A673 (cell line): ENCODE measurements at regions not wholly inside any gene's neighbourhood (a gene's known extent, or its start where the extent isn't known, plus 50 kb on each side); places are given as distances from the start of the nearest gene placed in this dataset.

Experiments
- BruUV-seq: library from RNA; stranded (reverse); fragments of 400-500 nt; replicated peaks from 2 replicates; lab custom pipeline; 2021; lab: Mats Ljungman, UMichigan
- CTCF ChIA-PET: fragments of 300-600 bp; sonication (Branson Sonifier 250); formaldehyde crosslinking; loops from one replicate; lab custom pipeline; 2022; ENCODE audit warnings: antibody characterized with exemption; lab: Charles Lee
- POLR2A ChIA-PET: fragments of 300-600 bp; sonication (Branson Sonifier 250); formaldehyde crosslinking; loops from one replicate; lab custom pipeline; 2022; ENCODE audit warnings: antibody characterized with exemption; ENCODE audit not compliant: low non-redundant PET; lab: Charles Lee
- DNase-seq: peaks from one replicate; pipeline ENCODE4 v3.0.0-alpha.2; 2015; ENCODE audit warnings: low spot score
- H3K27ac ChIP-seq: fragments of 200-600 bp; sonication (generic); 2 replicates; pipeline ENCODE4 v1.5.1; 2016; ENCODE audit warnings: mixed run types, low read depth, mild to moderate bottlenecking, mixed read lengths, antibody characterized with exemption, low read length; ENCODE audit not compliant: poor library complexity, severe bottlenecking
- H3K27me3 ChIP-seq: fragments of 200-600 bp; sonication (generic); replicated peaks from 2 replicates; pipeline ENCODE4 v1.6.1; 2017; ENCODE audit warnings: mixed run types, low read depth, mild to moderate bottlenecking, mixed read lengths, antibody characterized with exemption, low read length; ENCODE audit not compliant: insufficient read depth, poor library complexity
- H3K36me3 ChIP-seq: fragments of 200-600 bp; sonication (generic); 2 replicates; pipeline ENCODE4 v1.6.1; 2016; ENCODE audit warnings: mixed run types, mild to moderate bottlenecking, mixed read lengths, antibody characterized with exemption, low read length; ENCODE audit not compliant: insufficient read depth, poor library complexity, severe bottlenecking
- H3K4me1 ChIP-seq: fragments of 200-600 bp; sonication (generic); 2 replicates; pipeline ENCODE4 v1.6.1; 2017; ENCODE audit warnings: mixed run types, mild to moderate bottlenecking, mixed read lengths, antibody characterized with exemption, low read length; ENCODE audit not compliant: insufficient read depth, poor library complexity, severe bottlenecking
- H3K4me3 ChIP-seq: fragments of 200-600 bp; sonication (generic); 2 replicates; pipeline ENCODE4 v1.5.1; 2016; ENCODE audit warnings: low read depth, mixed run types, mild to moderate bottlenecking, mixed read lengths, low read length; ENCODE audit not compliant: poor library complexity, severe bottlenecking
- H3K9me3 ChIP-seq: fragments of 200-600 bp; sonication (generic); 2 replicates; pipeline ENCODE4 v1.6.1; 2016; ENCODE audit warnings: mixed run types, low read depth, mild to moderate bottlenecking, mixed read lengths, antibody characterized with exemption, low read length; ENCODE audit not compliant: poor library complexity, severe bottlenecking
- CTCF ChIP-seq: fragments of 300-800, 200-600 bp; sonication (generic); conservative IDR thresholded peaks from 2 replicates; pipeline ENCODE4 v1.5.1; 2017; ENCODE audit warnings: low read depth, mild to moderate bottlenecking, antibody characterized with exemption, low read length, moderate library complexity, mixed read lengths
- EZH2 ChIP-seq: fragments of 200-600 bp; sonication (generic); IDR thresholded peaks from 2 replicates; pipeline ENCODE4 v1.6.1; 2017; ENCODE audit warnings: borderline replicate concordance, low read depth, mild to moderate bottlenecking, mixed read lengths, antibody characterized with exemption, low read length; ENCODE audit not compliant: poor library complexity, severe bottlenecking
- intact Hi-C: fragments of 100-400 bp; cut with micrococcal nuclease; formaldehyde crosslinking; loops from one replicate; pipeline ENCODE4 v1.10.0; 2022; ENCODE audit not compliant: unreplicated experiment

GRCh38 chr5:4873652-4874051 is 266.5 kb upstream of the ADAMTS16 start:
- Histone ChIP-seq H3K27me3 (peaks cover 49% of the 10 kb centered on the region), H3K4me1 (no peaks in the 10 kb centered on the region), H3K9me3 (no peaks in the 10 kb centered on the region), H3K36me3 (no peaks in the 10 kb centered on the region), H3K27ac (no peak overlapping the region), H3K4me3 (no peak overlapping the region)
- no TSS peak for BruUV-seq
- no peak for TF ChIP-seq EZH2
- no peak for TF ChIP-seq CTCF
- CTCF ChIA-PET = no interaction called here
- POLR2A ChIA-PET = no interaction called here
- intact Hi-C loops = no loop called here
- DNase-seq = no peak

- Histone ChIP-seq H3K27ac (no peak overlapping the region), H3K9me3 (no peaks in the 10 kb centered on the region), H3K4me3 (no peak overlapping the region), H3K27me3 (peaks cover 49% of the 10 kb centered on the region), H3K36me3 (no peaks in the 10 kb centered on the region), H3K4me1 (no peaks in the 10 kb centered on the region)
- ChIA-PET POLR2A (no interaction called here), CTCF (no interaction called here)
- DNase-seq = no peak
- BruUV-seq = no TSS peak
- TF ChIP-seq CTCF = no peak
- TF ChIP-seq EZH2 = no peak
- intact Hi-C loops = no loop called here
Measured at GRCh38 chr5:4874097-4874496, 266.0 kb upstream of the ADAMTS16 start.

GRCh38 chr5:4875942-4876341 is 264.2 kb upstream of the ADAMTS16 start:
- DNase-seq = no peak
- no peaks in the 10 kb centered on the region for H3K9me3 ChIP-seq
- H3K27me3 ChIP-seq = peaks cover 49% of the 10 kb centered on the region
- no peaks in the 10 kb centered on the region for H3K4me1 ChIP-seq
- ChIA-PET POLR2A (no interaction called here), CTCF (no interaction called here)
- no peak overlapping the region for H3K27ac ChIP-seq
- H3K4me3 ChIP-seq = no peak overlapping the region
- no peak for TF ChIP-seq CTCF
- no peak for TF ChIP-seq EZH2
- intact Hi-C loops = loop anchor here (2.0 kb wide), 1 partner anchor 265 kb away; the partner anchor contains the start of gene ADAMTS16
- BruUV-seq = no TSS peak
- H3K36me3 ChIP-seq = no peaks in the 10 kb centered on the region
